ENCODE measurements at regions not wholly inside any gene's neighbourhood (a gene's known extent, or its start where the extent isn't known, plus 50 kb on each side); places are given as distances from the start of the nearest gene placed in this dataset.

- TF ChIP-seq, protein P1, sequence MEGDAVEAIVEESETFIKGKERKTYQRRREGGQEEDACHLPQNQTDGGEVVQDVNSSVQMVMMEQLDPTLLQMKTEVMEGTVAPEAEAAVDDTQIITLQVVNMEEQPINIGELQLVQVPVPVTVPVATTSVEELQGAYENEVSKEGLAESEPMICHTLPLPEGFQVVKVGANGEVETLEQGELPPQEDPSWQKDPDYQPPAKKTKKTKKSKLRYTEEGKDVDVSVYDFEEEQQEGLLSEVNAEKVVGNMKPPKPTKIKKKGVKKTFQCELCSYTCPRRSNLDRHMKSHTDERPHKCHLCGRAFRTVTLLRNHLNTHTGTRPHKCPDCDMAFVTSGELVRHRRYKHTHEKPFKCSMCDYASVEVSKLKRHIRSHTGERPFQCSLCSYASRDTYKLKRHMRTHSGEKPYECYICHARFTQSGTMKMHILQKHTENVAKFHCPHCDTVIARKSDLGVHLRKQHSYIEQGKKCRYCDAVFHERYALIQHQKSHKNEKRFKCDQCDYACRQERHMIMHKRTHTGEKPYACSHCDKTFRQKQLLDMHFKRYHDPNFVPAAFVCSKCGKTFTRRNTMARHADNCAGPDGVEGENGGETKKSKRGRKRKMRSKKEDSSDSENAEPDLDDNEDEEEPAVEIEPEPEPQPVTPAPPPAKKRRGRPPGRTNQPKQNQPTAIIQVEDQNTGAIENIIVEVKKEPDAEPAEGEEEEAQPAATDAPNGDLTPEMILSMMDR (IDR thresholded peaks at IDR 0.05): no peak
- ATAC-seq (ENCODE audit: low FRiP score) (no peak), DNase-seq (ENCODE audit: low spot score) (no peak)
Observed at GRCh38 chr7:49631071-49631815, 142.2 kb upstream of the VWC2 start.

DNA sequence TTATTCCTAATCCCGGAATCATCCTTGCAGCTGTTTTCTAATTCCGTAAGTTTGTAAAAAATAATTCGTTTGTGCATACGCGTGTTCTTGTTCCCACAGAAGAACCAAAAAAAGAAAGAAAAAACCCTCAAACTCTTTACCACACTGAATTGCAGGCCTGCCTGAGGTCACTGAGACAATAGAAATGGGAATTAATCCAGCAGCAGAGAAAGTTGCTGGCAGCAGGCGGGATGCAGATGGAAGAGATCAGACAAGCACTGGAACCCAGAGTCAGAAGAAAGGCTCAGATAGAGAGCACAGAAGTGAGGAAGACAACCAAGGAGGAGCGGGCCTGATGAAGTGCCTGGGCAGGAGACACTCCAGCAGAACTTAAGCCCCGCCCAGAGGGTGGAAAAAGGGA, 141.5 kb upstream of the VWC2 start:
- ATAC-seq (ENCODE audit: low FRiP score) (no peak), DNase-seq (ENCODE audit: low spot score) (no peak)
- TF ChIP-seq, protein P1 (IDR thresholded peaks at IDR 0.05): no peak

GRCh38 chr7:49635800-49636199, 137.6 kb upstream of the VWC2 start:
- no peak for DNase-seq (ENCODE audit: low spot score)
- TF ChIP-seq, protein P1 (IDR thresholded peaks at IDR 0.05): no peak
- ATAC-seq (ENCODE audit: low FRiP score): no peak

GRCh38 chr7:49636400-49636799, 137.0 kb upstream of the VWC2 start:
- TF ChIP-seq, protein P1 (IDR thresholded peaks at IDR 0.05): no peak
- DNase-seq (ENCODE audit: low spot score) (no peak), ATAC-seq (ENCODE audit: low FRiP score) (no peak)

DNA sequence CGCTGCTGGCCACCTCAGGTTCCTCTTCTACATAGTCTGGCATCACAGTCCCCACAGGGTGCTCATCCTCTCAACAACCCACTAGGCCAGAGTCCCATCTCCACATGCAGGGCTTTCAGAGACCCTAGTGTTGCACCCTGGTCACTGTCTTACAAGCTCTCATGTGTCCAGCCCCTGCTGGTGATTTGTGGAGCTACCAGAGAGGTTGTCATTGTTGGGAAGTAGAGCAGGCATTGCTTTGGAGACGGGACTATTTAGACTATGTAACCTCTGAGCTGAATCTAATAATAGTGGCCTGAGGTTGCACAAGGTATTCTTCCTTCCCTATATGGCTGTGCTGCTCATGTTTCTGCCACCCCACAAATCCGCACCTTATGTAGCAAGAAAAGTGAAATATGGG, 135.3 kb upstream of the VWC2 start:
- ATAC-seq (ENCODE audit: low FRiP score): no peak
- no peak for DNase-seq (ENCODE audit: low spot score)

DNA sequence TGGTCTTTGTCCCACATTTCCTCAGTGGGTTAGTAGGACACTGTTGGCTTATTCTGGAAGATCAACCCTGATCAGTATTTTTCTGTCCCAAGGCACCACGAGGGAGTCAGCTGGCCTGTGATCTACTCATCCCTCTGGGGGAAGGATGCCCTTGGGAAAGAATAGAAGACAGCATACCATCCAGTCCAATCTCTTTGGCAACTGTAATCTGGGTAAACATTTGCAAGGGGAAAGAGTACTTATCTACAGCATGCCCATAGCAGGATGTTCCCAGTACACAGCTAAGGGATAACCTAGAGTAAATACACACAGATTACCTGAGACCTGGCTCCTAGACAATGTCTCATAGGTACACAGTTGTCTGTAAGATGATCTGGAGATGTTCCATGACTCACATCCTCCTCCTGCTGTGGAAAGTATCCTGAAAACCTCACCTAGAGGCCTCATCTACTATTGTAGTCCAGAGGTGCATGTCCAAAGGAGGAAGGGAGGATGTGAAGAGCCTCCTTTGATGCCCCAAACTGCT, 134.3 kb upstream of the VWC2 start:
- DNase-seq (ENCODE audit: low spot score): no peak
- no peak for ATAC-seq (ENCODE audit: low FRiP score)
- TF ChIP-seq, protein P1 (IDR thresholded peaks at IDR 0.05): no peak

More for the DNA sequence above, 135.3 kb upstream of the VWC2 start:
- TF ChIP-seq, protein P1 (IDR thresholded peaks at IDR 0.05): no peak

DNA sequence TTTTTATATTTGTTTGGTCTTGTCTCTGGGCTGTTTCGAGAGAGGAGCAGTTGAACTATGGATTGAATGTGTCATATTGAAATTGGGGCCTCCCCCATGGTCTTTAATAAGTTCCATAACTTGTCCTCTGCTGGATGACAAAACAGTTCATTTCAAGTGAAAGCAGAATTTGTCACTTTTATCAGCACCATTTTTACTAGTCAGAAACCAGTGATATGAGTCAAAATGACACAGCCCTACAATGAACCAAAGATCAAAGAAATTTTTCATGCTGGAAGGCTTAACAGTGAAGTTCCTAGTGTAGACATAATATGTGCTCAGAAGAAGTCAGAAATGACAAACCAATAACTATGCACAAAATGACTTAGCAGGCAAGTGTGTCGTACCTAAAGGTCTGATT, 133.6 kb upstream of the VWC2 start:
- TF ChIP-seq, protein P1 (IDR thresholded peaks at IDR 0.05): no peak
- no peak for DNase-seq (ENCODE audit: low spot score)
- no peak for ATAC-seq (ENCODE audit: low FRiP score)

Measured in omental fat pad (tissue), 3 donors.